ENCODE measurements at regions not wholly inside any gene's neighbourhood (a gene's known extent, or its start where the extent isn't known, plus 50 kb on each side); places are given as distances from the start of the nearest gene placed in this dataset.
"Not testable (repeated sequence)": the region's sequence is repeated elsewhere in the genome, so short reads cannot be mapped to it uniquely, and the experiment has no call there.

GRCh38 chr18:10604182-10604581 is 78.4 kb downstream of the NAPG start:
- no peak for DNase-seq

- not testable (repeated sequence) for DNase-seq
Measured at GRCh38 chr18:10606881-10607280, 81.1 kb downstream of the NAPG start.

DNA sequence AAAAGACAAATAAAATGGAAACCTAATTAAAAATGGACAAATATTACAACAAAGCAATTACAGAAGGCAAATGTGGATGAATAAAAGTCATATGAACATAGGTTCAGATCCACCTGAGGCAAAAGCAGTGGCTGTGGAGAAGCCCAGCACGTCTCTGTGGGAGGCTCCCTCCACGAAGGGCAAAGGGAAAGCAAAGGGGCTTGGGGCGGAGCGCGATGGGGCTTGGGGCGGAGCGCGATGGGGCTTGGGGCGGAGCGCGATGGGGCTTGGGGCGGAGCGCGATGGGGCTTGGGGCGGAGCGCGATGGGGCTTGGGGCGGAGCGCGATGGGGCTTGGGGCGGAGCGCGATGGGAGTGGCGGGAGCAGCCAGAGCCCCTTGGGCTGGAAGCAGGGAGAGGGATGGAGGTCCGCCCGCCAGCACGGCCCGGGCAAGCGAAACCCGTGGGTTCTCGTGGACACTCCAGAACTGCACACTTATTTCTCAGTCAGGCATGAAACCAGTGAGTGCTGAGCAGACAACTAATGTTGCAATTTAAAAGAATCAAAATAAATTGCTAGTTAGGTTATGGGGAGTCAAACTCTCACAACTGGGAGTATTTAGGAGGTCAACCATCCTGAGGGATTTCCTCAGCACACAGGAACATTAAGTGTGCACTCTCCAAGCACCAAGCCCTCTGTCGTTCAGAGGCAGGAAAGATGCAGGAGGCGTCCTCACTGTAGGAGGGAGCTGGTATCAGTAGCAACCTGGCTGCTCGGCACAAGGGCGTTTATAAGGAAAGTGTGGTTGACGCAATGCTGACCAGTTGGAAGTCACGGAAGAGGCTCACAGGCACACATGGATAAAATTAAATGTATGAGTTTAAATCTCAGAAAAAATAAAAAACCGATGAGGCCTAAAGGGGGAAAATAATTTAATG is 81.8 kb downstream of the NAPG start:
- peak; percentile 13 for DNase-seq

GRCh38 chr18:10608450-10608849 is 82.6 kb downstream of the NAPG start:
- DNase-seq: not testable (repeated sequence)

- DNase-seq: not testable (repeated sequence)
Measured at GRCh38 chr18:10609046-10609445, 83.2 kb downstream of the NAPG start.

DNA sequence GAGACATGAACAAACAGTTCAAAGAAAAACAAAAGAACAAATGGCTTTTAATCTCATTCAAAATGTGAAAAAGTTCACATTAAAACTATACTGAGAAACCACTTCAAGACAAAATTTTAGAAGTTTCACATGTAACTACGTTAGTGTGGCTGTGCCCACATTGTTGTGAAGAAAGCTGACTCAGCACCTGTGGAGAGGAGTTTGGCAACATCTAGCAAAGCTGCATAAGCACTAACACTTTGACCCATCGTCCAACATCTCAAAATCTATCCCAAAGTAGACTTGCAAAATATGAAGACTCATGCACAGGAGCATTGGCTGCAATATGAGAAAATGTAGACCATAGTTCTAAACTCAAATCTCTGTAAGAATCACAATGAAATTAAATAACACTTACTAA is 87.4 kb downstream of the NAPG start:
- not testable (repeated sequence) for DNase-seq

GRCh38 chr18:10616714-10617113 is 90.9 kb downstream of the NAPG start:
- DNase-seq: not testable (repeated sequence)

DNA sequence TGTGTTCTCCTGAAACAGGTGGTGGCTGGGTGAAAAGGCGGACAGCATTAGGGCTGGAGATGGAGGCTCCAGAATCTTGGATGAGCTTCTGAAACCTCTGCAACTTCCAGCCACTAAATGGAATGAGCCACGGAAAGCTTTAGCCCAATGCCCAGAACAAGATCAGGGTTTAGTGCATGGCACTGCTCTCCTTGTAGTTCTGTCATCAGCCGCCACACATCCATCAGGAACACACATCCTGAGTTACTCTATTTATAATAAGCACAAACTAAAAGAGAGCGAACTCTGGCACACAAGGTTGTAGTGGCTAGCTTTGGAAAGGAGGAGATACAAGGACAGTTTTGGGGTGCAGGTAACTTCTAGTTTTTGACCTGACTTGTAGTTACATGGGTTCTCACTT is 93.0 kb downstream of the NAPG start:
- DNase-seq: not testable (repeated sequence)

DNA sequence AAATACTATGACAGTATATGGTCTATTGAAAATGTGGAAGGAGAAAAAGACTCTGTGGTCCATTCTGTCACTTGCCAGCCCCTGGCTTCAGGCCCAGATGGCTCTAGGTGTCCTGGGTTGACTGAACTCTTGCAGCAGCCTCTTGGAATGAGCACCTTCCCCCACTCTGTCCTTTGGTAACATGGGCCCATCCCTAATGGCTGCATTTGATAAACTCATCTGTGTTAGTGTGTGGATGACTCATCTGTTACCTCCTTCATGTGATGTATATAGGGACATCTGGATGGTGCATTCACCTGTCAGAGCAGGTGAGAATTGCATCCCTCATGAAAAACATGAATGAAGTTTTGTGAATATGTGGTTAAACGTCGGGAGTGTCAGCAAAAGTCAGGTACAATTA is 93.5 kb downstream of the NAPG start:
- not testable (repeated sequence) for DNase-seq

DNA sequence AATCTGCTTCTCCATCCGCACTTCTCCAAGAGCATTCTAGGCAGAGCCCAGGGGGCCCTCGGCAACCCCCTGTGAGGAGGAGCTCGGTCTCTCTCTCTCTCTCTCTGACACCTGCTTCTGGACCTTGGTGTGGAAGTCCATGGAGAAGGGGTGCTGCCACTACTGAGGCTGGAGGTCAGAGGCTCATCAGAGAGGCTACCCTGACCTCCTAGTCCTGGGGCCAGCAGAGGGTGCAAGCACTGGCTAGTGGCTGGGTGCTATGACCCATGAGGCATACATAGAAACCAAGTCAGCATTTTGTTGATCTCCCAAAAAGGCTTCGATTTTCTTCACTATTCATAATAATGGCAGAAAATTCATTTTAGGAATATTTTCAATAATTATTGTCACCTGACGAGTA is 94.0 kb downstream of the NAPG start:
- not testable (repeated sequence) for DNase-seq

All from fibroblast of upper back skin (primary cell).